Peyer's patch (tissue), 4 donors: ENCODE measurements at regions not wholly inside any gene's neighbourhood (a gene's known extent, or its start where the extent isn't known, plus 50 kb on each side); places are given as distances from the start of the nearest gene placed in this dataset.

Experiments
- DNase-seq, 3 donors: peaks; one replicate each; pipeline ENCODE4 v3.0.0-alpha.2; 2017 to 2019
- H3K27ac ChIP-seq, 4 donors: fragments of 200-600 bp; sonication (generic); one replicate each; pipeline ENCODE4 v1.5.1; 2016 to 2019
- H3K27me3 ChIP-seq, 2 donors: fragments of 200-600 bp; sonication (generic); one replicate each; pipeline ENCODE4 v1.5.1; 2019
- H3K36me3 ChIP-seq, 3 donors: fragments of 200-600 bp; sonication (generic); one replicate each; pipeline ENCODE4 v1.5.1; 2016 to 2019
- H3K4me1 ChIP-seq, 4 donors: fragments of 200-600 bp; sonication (generic); one replicate each; pipeline ENCODE4 v1.5.1; 2016 to 2019
- H3K4me3 ChIP-seq, 4 donors: fragments of 200-600 bp; sonication (generic); 1 replicate in 3 of 4; 2 replicates in 1 of 4; pipeline ENCODE4 v1.5.1; 2016 to 2019; ENCODE audit warnings: mild to moderate bottlenecking in 1 of 4
- H3K9me3 ChIP-seq, 4 donors: fragments of 200-600 bp; sonication (generic); one replicate each; pipeline ENCODE4 v1.5.1; 2016 to 2019; ENCODE audit warnings: mild to moderate bottlenecking in 1 of 4
- POLR2A ChIP-seq, 2 donors: fragments of 450-650 bp; IDR thresholded peaks; one replicate each; pipeline ENCODE4 v1.5.1; 2017; ENCODE audit warnings: antibody characterized with exemption in 2 of 2, mild to moderate bottlenecking in 2 of 2, moderate library complexity in 2 of 2
- TF ChIP-seq, protein P1 (sequence below), 6 experiments: fragments of 450-650 bp in 4 of 6; fragments of 200-600 bp in 2 of 6; sonication (generic) in 1 of 6; IDR thresholded peaks; one replicate each; pipeline ENCODE4 v1.5.1; 2017 to 2019; ENCODE audit warnings: antibody characterized with exemption in 6 of 6, mild to moderate bottlenecking in 3 of 6, moderate library complexity in 1 of 6

DNA sequence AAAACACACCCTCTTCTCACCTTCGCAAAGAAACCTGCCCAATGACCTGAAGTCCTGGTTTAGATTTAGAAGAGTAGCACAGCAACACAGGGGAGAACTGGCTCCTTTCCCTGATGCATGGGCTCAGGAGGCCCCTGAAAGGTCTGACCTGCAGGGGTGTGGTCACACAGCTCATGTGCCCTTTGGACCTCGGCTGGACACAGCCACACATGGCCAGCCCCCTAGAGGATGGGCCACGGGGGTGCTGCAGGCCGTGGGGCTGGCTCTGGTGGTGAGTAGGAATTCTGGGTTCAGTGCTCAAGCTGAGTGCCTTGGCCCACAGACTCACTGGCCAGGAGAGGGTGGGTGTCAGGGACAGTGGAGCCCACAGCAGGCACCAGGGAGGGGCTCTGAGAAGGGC is 118.5 kb upstream of the ADCY1 start:
- TF ChIP-seq POLR2A (IDR thresholded peaks at IDR 0.05) = no peak
- TF ChIP-seq, protein P1, sequence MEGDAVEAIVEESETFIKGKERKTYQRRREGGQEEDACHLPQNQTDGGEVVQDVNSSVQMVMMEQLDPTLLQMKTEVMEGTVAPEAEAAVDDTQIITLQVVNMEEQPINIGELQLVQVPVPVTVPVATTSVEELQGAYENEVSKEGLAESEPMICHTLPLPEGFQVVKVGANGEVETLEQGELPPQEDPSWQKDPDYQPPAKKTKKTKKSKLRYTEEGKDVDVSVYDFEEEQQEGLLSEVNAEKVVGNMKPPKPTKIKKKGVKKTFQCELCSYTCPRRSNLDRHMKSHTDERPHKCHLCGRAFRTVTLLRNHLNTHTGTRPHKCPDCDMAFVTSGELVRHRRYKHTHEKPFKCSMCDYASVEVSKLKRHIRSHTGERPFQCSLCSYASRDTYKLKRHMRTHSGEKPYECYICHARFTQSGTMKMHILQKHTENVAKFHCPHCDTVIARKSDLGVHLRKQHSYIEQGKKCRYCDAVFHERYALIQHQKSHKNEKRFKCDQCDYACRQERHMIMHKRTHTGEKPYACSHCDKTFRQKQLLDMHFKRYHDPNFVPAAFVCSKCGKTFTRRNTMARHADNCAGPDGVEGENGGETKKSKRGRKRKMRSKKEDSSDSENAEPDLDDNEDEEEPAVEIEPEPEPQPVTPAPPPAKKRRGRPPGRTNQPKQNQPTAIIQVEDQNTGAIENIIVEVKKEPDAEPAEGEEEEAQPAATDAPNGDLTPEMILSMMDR (IDR thresholded peaks at IDR 0.05) = no peak
- H3K27ac ChIP-seq = no peak overlapping the region
- no peak for DNase-seq
- H3K4me1 ChIP-seq = no peaks in the 10 kb centered on the region
- no peaks in the 10 kb centered on the region for H3K36me3 ChIP-seq
- no peaks in the 10 kb centered on the region for H3K9me3 ChIP-seq
- H3K27me3 ChIP-seq = no peaks in the 10 kb centered on the region
- no peak overlapping the region for H3K4me3 ChIP-seq

DNA sequence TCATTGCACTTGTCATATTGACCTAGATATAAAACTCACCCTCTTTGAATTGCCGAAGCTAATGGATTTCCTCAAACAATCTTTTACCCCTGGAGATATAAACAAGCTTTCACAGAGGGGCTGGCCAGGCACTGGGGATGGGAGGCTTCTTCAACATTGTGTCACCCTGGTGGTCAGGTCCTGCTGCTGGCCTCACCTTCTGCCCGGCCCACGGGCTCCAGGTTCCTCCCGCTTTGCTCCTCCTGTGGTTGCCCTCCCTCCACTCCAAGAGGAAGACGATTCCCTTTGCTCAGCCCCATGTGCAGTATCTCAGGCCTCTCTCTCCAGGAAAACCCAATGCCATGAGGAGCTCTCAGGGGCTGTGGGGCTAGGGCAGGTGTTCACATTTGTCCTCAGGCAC is 118.1 kb upstream of the ADCY1 start:
- Histone ChIP-seq H3K4me3 (no peak overlapping the region), H3K27me3 (no peaks in the 10 kb centered on the region), H3K9me3 (no peaks in the 10 kb centered on the region), H3K4me1 (no peaks in the 10 kb centered on the region), H3K27ac (no peak overlapping the region), H3K36me3 (no peaks in the 10 kb centered on the region)
- DNase-seq = no peak
- TF ChIP-seq, protein P1 (IDR thresholded peaks at IDR 0.05) = no peak
- TF ChIP-seq POLR2A (IDR thresholded peaks at IDR 0.05) = no peak

DNA sequence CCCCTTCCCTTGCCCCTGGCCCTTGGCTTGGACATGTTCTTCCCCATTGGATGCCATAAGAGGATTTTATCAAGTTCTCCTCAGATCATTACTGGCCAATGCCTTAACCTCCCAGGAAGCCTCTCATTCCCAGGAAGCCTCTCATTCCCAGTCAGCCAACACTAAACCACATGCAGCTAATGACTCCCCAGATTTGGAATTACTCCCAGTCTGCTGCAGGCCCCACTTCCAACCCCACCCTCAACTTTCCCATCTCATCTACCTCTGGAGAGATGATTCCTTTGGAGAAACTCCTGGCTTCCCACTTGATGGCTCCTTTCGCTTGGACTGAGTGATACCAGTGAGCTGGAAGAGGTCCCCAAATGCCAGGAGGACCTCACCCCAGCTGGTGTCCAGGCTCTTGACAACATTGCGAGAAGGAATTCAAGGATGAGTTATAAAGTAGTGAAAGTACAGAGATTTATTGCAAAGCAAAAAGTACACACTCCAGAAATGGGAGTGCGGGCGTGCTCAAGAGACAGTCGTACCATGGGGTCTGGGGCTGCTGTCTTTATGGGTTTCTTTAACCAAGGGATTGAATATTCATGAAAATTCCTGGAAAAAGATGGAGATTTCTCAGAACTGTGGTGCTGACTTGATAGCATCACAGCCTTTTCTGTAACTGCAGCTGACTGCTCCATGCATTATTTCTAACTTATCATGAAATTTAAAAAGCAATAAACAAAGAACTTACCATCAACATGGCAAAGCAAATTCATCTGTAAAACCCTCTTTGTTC is 117.2 kb upstream of the ADCY1 start:
- no peak for DNase-seq
- Histone ChIP-seq H3K4me1 (no peaks in the 10 kb centered on the region), H3K4me3 (no peak overlapping the region), H3K27ac (no peak overlapping the region), H3K36me3 (no peaks in the 10 kb centered on the region), H3K9me3 (no peaks in the 10 kb centered on the region), H3K27me3 (no peaks in the 10 kb centered on the region)
- TF ChIP-seq, protein P1 (IDR thresholded peaks at IDR 0.05) = no peak
- TF ChIP-seq POLR2A (IDR thresholded peaks at IDR 0.05) = no peak

DNA sequence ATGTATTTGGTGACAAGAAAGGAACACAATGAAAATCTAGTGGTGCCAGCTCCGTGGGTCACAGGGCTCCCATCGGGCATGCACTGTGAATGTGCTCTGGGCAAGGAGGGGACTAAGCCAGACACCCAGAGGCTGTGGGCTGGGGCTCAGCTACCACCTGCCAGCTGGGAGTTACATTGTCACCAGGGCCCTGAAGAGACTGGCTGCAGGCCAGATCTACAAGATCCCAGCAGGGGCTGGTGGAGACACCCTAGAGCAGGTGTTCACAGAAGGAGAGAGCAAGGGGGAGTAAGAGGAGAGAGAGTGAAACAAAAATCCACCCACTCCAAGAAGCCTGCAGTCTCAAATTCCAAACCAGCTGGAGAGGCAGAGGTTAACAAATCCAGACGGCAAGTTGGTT is 116.6 kb upstream of the ADCY1 start:
- Histone ChIP-seq H3K4me1 (no peaks in the 10 kb centered on the region), H3K9me3 (no peaks in the 10 kb centered on the region), H3K4me3 (no peak overlapping the region)

DNA sequence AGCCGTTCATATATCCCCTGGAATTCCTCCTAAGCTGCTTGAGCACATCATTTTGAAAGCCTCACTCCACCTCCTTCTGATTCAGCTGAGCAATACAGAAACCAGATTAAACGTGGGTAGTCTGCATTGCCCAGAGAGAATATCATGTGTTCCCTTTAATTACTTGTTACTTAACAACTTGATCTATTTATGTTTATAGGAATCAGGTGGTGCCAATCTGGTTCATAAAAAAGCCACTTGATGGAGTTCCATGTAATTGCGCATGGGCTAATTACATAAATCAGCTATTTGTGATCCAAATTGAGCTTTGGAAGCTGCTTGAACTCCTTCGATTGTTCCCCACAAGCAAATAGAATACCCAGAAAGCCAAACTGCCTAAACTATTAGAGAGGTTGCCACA is 114.7 kb upstream of the ADCY1 start:
- no peaks in the 10 kb centered on the region for H3K9me3 ChIP-seq
- TF ChIP-seq, protein P1 (IDR thresholded peaks at IDR 0.05) = no peak
- no peak for TF ChIP-seq POLR2A (IDR thresholded peaks at IDR 0.05)
- no peak overlapping the region for H3K27ac ChIP-seq
- no peaks in the 10 kb centered on the region for H3K36me3 ChIP-seq
- no peak for DNase-seq
- no peaks in the 10 kb centered on the region for H3K27me3 ChIP-seq
- H3K4me3 ChIP-seq = no peak overlapping the region
- H3K4me1 ChIP-seq = no peaks in the 10 kb centered on the region

More for the DNA sequence above, 116.6 kb upstream of the ADCY1 start:
- no peak for DNase-seq
- no peak for TF ChIP-seq POLR2A (IDR thresholded peaks at IDR 0.05)
- TF ChIP-seq, protein P1 (IDR thresholded peaks at IDR 0.05) = no peak
- H3K36me3 ChIP-seq = no peaks in the 10 kb centered on the region
- no peak overlapping the region for H3K27ac ChIP-seq
- no peaks in the 10 kb centered on the region for H3K27me3 ChIP-seq
